ENCODE measurements at regions not wholly inside any gene's neighbourhood (a gene's known extent, or its start where the extent isn't known, plus 50 kb on each side); places are given as distances from the start of the nearest gene placed in this dataset.

DNA sequence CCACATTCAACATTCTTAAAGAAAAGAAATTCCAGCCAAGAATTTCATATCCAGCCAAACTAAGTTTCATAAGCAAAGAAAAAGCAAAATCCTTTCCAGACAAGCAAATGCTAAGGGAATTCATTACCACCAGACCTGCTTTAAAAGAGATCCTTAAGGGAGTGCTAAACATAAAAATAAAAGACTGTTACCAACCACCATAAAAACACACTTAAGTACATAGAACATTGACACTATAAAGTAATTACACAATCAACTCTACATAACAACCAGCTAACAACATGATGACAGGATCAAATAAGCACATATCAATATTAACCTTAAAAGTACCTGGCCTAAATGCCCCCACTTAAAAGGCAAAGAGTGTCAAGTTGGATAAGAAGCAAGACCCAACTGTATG is 153.5 kb downstream of the FTCDNL1 start:
- H3K9me3 Mint-ChIP-seq: peaks cover 0 to 4% (median 0%) of the 10 kb centered on the region in 7 donors
- H3K79me2 ChIP-seq (ENCODE audit: insufficient read depth, low read length): no peaks in the 10 kb centered on the region
- no peaks in the 10 kb centered on the region for H3K27me3 Mint-ChIP-seq (ENCODE audit: low read depth in 3 of 3)
- no peak overlapping the region for H2AFZ ChIP-seq (ENCODE audit: insufficient read depth, low read depth, low read length, poor library complexity, severe bottlenecking)
- H4K20me1 ChIP-seq (ENCODE audit: insufficient read depth, low read length): no peaks in the 10 kb centered on the region
- no peak overlapping the region for H3K27ac Mint-ChIP-seq
- no peak overlapping the region for H3K4me2 ChIP-seq (replicated peaks; ENCODE audit: extremely low read depth, low read length, poor library complexity, severe bottlenecking)
- H3K36me3 Mint-ChIP-seq: no peaks in the 10 kb centered on the region
- no peak overlapping the region for H3K27ac ChIP-seq (ENCODE audit: low read depth in 1 of 2, low read length in 2 of 2)
- H3K4me1 ChIP-seq (ENCODE audit: control insufficient read depth in 1 of 2, insufficient read depth in 2 of 2, low read length in 2 of 2): no peaks in the 10 kb centered on the region
- no peaks in the 10 kb centered on the region for H3K9me3 ChIP-seq (replicated peaks in 1 of 2; ENCODE audit: control insufficient read depth in 1 of 2, insufficient read depth in 1 of 2, low read length in 2 of 2)
- H3K4me1 Mint-ChIP-seq: no peaks in the 10 kb centered on the region
- H3K4me3 Mint-ChIP-seq: no peak overlapping the region
- H3K27me3 ChIP-seq (ENCODE audit: control insufficient read depth in 2 of 2, insufficient read depth in 2 of 2, low read length in 2 of 2): no peaks in the 10 kb centered on the region
- intact Hi-C loops (cut with micrococcal nuclease): no loop called here
- H3K9ac ChIP-seq (ENCODE audit: insufficient read depth, low read length, poor library complexity, severe bottlenecking): no peak overlapping the region
- TF ChIP-seq, protein P1, sequence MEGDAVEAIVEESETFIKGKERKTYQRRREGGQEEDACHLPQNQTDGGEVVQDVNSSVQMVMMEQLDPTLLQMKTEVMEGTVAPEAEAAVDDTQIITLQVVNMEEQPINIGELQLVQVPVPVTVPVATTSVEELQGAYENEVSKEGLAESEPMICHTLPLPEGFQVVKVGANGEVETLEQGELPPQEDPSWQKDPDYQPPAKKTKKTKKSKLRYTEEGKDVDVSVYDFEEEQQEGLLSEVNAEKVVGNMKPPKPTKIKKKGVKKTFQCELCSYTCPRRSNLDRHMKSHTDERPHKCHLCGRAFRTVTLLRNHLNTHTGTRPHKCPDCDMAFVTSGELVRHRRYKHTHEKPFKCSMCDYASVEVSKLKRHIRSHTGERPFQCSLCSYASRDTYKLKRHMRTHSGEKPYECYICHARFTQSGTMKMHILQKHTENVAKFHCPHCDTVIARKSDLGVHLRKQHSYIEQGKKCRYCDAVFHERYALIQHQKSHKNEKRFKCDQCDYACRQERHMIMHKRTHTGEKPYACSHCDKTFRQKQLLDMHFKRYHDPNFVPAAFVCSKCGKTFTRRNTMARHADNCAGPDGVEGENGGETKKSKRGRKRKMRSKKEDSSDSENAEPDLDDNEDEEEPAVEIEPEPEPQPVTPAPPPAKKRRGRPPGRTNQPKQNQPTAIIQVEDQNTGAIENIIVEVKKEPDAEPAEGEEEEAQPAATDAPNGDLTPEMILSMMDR (IDR thresholded peaks at IDR 0.05): no peak
- H3K36me3 ChIP-seq (replicated peaks in 1 of 2; ENCODE audit: control insufficient read depth in 1 of 2, insufficient read depth in 2 of 2, low read length in 2 of 2): no peaks in the 10 kb centered on the region
- no peak for DNase-seq
- no peak overlapping the region for H3K4me3 ChIP-seq (replicated peaks in 1 of 3; ENCODE audit: low read depth in 2 of 3, low read length in 3 of 3)

DNA sequence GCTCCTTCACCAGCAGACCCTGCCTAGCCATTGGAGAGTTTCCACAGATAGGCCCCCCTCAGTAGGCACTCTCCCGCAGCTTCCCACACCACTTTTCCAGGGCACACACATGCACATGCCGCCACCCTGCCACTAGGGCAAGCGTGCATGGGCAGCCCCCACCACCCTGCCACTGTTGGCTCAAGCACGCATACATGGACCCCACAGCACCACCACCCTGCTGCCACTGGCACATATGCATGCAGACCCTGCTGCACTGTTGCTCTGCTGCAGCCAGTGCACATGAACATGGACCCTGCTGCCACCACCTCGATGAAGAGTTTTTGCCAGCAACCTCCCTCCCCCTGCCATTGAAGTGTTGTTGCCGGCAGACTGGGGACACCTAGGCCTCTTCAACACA is 154.9 kb downstream of the FTCDNL1 start:
- H3K9me3 Mint-ChIP-seq: peaks cover 0 to 4% (median 0%) of the 10 kb centered on the region in 7 donors
- intact Hi-C loops (cut with micrococcal nuclease): no loop called here
- no peak overlapping the region for H3K4me3 Mint-ChIP-seq
- whole genome bisulfite sequencing (ENCODE audit: insufficient coverage): 100% methylated on average over 5 of the region's 6 CpGs
- H3K27me3 Mint-ChIP-seq (ENCODE audit: low read depth in 3 of 3): no peaks in the 10 kb centered on the region
- no peaks in the 10 kb centered on the region for H3K27me3 ChIP-seq (ENCODE audit: control insufficient read depth in 2 of 2, insufficient read depth in 2 of 2, low read length in 2 of 2)
- H3K4me1 ChIP-seq (ENCODE audit: control insufficient read depth in 1 of 2, insufficient read depth in 2 of 2, low read length in 2 of 2): no peaks in the 10 kb centered on the region
- H3K36me3 ChIP-seq (replicated peaks in 1 of 2; ENCODE audit: control insufficient read depth in 1 of 2, insufficient read depth in 2 of 2, low read length in 2 of 2): no peaks in the 10 kb centered on the region
- H3K27ac ChIP-seq (ENCODE audit: low read depth in 1 of 2, low read length in 2 of 2): no peak overlapping the region
- no peaks in the 10 kb centered on the region for H3K36me3 Mint-ChIP-seq
- no peak overlapping the region for H3K4me3 ChIP-seq (replicated peaks in 1 of 3; ENCODE audit: low read depth in 2 of 3, low read length in 3 of 3)
- H2AFZ ChIP-seq (ENCODE audit: insufficient read depth, low read depth, low read length, poor library complexity, severe bottlenecking): no peak overlapping the region
- H3K79me2 ChIP-seq (ENCODE audit: insufficient read depth, low read length): no peaks in the 10 kb centered on the region
- no peak for DNase-seq
- H3K4me2 ChIP-seq (replicated peaks; ENCODE audit: extremely low read depth, low read length, poor library complexity, severe bottlenecking): no peak overlapping the region
- no peaks in the 10 kb centered on the region for H3K4me1 Mint-ChIP-seq
- TF ChIP-seq, protein P1 (IDR thresholded peaks at IDR 0.05): no peak
- H4K20me1 ChIP-seq (ENCODE audit: insufficient read depth, low read length): no peaks in the 10 kb centered on the region
- H3K9ac ChIP-seq (ENCODE audit: insufficient read depth, low read length, poor library complexity, severe bottlenecking): no peak overlapping the region
- H3K9me3 ChIP-seq (replicated peaks in 1 of 2; ENCODE audit: control insufficient read depth in 1 of 2, insufficient read depth in 1 of 2, low read length in 2 of 2): no peaks in the 10 kb centered on the region
- peak overlapping the region in 1 of 7 donors; percentile 73 for H3K27ac Mint-ChIP-seq

All from CD14-positive monocyte (primary cell).